HG03135 (cell line): ENCODE measurements at regions not wholly inside any gene's neighbourhood (a gene's known extent, or its start where the extent isn't known, plus 50 kb on each side); places are given as distances from the start of the nearest gene placed in this dataset.

ENCODE experiments used
- ATAC-seq: cut with Tn5 transposase; IDR thresholded peaks from one replicate; pipeline ENCODE4 v1.9.1; 2021; ENCODE audit warnings: mild to moderate bottlenecking, moderate library complexity; ENCODE audit not compliant: unreplicated experiment

GRCh38 chr20:21033817-21034216 is 72.3 kb downstream of the LINC00237 start:
- ATAC-seq = no peak

DNA sequence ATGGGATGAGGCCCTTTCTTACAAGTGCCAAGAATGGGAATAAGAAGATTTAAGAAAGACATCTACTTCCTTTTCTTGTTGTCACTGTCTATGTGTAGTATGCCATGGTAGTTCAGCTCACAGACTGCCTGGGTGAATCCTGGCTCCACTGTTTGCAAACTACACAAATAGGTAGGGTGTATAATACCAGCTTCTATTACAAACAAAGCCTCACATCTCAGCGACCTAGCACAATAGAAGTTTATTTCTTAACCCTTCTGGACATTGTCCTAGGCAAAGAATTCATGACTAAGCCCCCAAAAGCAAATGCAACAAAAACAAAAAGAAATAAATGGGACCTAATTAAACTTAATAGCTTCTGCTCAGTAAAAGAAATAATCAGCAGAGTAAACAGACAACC is 74.5 kb downstream of the LINC00237 start:
- ATAC-seq = no peak

DNA sequence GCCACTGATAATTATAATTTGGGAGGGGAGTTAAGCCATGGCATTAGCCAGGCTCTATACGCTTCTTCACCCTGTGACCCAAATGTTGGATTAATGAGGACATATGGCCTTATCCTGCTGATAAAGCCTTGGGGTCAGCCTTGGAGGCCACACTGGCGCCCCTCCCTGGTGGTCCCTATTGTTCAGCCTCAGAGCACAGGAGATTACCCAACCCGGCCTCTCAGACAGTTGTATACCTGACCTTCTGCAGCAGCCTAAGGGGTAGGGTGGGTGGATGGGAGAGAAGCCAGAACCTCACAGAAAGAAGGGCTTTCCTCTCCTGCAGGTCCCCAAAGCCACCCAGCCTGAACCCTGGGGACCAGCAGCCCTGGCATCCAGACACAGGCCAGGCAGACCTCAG is 76.8 kb downstream of the LINC00237 start:
- ATAC-seq = no peak

DNA sequence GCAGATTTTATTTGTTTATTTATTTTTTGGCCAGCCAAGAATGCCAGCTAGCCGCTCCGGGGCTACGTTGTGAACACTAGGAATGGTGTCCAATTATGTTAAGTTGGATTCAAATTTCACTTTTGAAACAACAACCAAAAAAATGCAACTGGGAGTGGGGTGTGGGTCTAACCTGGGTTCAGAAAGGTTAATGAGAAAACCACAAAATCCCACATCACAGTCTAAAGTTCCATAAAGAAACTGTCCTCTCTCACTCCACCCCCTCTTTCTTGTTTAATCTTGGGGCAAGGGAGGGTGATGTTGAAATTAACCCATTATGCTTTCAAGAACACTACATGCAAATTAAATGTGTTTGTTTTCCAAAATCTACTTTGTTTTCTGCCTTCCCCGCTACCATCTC is 77.2 kb downstream of the LINC00237 start:
- ATAC-seq = no peak

GRCh38 chr20:21028436-21028835 is 77.7 kb downstream of the LINC00237 start:
- no peak for ATAC-seq

- no peak for ATAC-seq
Measured at GRCh38 chr20:21027569-21027968, 78.6 kb downstream of the LINC00237 start.

GRCh38 chr20:21026951-21027350 is 79.2 kb downstream of the LINC00237 start:
- no peak for ATAC-seq

DNA sequence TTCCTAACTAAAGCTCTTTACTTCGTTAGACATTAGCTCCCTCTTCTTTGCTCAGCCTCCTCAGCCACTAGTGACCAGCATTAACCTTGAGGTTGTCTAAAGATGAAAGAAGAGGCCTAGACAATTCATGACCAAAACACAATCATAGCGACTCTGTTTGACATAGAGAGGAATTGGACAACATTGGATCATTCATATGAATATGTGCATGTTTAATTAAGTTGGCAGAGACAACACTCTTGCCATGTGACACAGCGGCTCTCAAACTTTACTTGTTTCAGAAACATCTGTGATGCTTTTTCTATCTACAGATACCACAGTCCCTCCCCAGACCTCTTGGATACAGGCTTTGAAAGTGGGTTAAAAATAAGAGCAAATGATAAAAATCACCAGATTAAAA is 81.7 kb downstream of the LINC00237 start:
- ATAC-seq = no peak

- ATAC-seq = no peak
Measured at GRCh38 chr20:21022925-21023324, 83.2 kb downstream of the LINC00237 start.

- ATAC-seq = no peak
Measured at GRCh38 chr20:21021472-21021790, 84.7 kb downstream of the LINC00237 start.

GRCh38 chr20:21020659-21021471 is 85.3 kb downstream of the LINC00237 start:
- ATAC-seq = no peak

DNA sequence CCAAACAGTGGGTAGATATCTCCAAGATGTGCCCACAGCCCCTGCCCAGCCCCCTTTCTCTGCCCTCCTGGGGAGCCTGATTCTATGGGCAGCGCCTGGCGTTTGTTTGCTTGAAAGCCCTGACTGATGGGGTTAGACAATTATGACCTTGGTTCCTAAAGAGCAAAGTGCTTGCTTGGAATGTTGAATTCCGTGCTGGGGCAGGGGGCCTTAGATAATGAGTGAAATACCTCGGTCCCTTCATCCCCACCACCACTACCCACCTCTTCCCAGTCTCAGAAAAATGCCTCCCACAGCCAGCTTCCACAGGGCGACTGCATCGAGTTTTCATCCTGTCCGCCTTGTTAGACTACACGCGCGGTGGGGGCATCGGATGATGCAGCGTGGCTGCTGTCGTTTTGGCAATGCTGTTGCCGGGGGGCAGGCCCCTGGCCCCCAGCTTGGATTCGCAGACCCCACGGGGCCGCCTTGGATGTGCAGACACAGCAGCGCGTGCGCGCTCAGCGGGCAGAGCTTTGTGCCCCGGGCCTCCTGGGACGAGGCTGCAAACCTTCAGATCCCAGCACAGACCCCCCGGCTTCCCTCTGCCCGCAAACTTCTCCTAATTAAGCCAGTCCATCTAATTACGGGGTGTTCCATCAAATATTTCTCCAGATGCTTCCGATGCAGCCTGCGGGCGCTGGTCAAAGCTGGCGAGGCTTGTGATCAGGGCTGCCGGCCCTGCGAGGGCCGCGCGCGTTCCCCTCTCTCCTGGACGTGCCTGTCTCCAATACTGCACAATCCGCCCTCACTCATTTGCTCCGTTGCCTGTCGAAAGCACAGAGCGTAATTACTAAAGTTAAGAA is 86.1 kb downstream of the LINC00237 start:
- no peak for ATAC-seq

- no peak for ATAC-seq
Measured at GRCh38 chr20:21019468-21019813, 86.7 kb downstream of the LINC00237 start.

DNA sequence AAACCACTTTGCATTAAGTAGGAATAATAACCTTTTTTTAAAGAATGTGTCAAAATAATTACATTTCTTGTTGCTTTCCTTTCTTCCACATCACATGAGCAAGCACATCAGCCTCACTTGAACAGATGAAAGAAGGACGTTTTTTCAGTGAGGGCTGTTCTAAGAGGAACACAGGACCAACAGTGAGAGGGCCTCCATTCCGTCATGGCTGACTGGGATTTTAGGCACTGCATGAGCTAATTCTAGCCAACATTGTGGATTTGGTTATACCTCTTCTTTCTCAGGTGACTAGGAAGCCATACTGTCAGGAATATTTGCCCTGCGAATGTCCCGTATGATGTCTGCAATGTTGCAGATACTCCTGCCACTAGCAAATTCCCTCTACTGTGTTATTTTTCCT is 87.6 kb downstream of the LINC00237 start:
- no peak for ATAC-seq

DNA sequence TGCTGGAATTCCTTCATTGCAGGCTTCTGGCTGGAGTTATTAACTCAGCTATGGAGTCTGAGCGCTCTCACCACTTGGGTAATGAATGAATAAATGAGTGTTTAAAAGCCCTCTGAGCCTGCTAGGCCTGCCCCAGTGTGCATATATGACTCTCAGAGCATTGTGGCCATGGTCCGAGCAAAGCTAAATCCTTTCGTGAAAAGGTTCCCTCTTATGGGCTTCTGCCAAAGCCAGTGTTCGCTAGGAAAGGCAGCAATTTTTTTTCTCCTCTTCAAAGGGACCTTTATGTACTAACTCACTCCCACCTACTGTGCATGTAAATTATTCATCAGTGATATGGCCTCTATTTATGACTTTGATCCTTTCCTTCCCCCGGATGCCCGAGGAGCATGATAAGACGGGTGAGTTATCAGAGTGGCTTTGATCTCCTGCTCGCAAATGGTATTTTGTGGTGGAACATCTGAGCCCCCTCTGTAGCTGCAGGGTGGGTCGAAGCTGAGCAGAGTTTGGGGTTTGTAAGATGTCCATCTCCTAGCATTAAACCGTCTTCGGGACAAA is 88.6 kb downstream of the LINC00237 start:
- ATAC-seq = no peak

DNA sequence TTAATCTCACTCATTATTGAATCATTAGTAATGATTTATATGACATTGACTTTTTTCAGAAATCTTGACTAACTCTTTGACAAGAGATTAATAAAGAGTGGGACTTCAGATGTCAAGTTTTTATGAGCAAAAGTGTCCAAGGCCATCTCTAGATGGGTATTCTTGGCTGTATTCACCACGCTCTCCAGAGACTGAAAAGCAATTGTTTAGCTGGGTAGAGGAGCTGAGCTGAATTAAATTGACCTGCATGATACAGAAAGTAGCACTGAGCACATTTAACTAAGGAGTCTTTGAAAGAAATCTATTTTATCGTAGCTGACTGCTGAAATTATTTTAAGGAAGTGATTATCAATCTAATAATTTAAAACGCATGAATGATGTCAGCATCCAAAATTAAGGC is 89.4 kb downstream of the LINC00237 start:
- no peak for ATAC-seq

- no peak for ATAC-seq
Measured at GRCh38 chr20:21014528-21014927, 91.6 kb downstream of the LINC00237 start.

- no peak for ATAC-seq
Measured at GRCh38 chr20:21008951-21009350, 97.2 kb downstream of the LINC00237 start.

GRCh38 chr20:21006611-21007010 is 99.5 kb downstream of the LINC00237 start:
- no peak for ATAC-seq

- no peak for ATAC-seq
Measured at GRCh38 chr20:21004386-21005076, 101.6 kb downstream of the LINC00237 start.

DNA sequence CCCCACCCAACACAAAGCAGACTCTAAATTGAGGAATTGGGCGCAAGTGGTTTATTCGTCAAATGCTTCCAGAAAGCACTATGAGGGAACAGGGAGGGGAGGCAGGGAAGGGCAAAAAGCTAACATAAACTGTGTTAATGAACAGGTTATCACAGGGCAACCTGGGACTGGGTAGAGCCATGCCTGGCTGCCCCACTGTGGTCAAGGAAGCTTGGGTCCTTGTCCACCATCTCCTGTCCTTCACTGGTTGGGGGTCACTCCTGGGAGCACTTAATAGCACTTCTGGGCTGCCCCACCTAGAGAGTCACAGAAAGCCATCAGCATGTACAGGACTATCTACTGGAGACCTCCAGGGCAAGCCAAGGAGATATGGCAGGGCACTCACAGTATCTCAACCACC is 102.3 kb downstream of the LINC00237 start:
- ATAC-seq = no peak
